HG02623 (cell line): ENCODE measurements at regions not wholly inside any gene's neighbourhood (a gene's known extent, or its start where the extent isn't known, plus 50 kb on each side); places are given as distances from the start of the nearest gene placed in this dataset.
"Not testable (repeated sequence)": the region's sequence is repeated elsewhere in the genome, so short reads cannot be mapped to it uniquely, and the experiment has no call there.

Experiments
- ATAC-seq: cut with Tn5 transposase; IDR thresholded peaks from one replicate; pipeline ENCODE4 v1.9.1; 2021; ENCODE audit warnings: moderate library complexity; ENCODE audit not compliant: unreplicated experiment

GRCh38 chr15:87549860-87550259 is 706.7 kb downstream of the NTRK3 start:
- no peak for ATAC-seq

DNA sequence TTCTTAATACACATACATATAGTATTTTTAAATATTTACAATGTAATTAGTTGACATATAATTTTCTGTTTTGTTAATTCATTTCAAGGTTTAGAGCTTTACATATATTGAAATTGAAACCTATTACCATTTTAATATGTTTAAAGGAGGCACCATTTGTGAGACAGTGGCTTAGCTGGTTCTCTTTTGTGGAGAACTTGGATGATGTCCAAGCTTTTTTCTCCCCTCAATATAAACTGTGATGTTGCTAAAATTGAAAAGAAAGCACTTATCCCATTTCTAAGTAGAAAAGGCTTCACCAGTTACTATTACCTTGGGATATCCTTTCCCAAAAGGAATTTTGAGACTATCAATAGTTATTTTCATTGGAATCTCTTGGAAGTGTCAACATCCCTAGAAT is 707.2 kb downstream of the NTRK3 start:
- no peak for ATAC-seq

- not testable (repeated sequence) for ATAC-seq
Measured at GRCh38 chr15:87548590-87548989, 707.9 kb downstream of the NTRK3 start.

DNA sequence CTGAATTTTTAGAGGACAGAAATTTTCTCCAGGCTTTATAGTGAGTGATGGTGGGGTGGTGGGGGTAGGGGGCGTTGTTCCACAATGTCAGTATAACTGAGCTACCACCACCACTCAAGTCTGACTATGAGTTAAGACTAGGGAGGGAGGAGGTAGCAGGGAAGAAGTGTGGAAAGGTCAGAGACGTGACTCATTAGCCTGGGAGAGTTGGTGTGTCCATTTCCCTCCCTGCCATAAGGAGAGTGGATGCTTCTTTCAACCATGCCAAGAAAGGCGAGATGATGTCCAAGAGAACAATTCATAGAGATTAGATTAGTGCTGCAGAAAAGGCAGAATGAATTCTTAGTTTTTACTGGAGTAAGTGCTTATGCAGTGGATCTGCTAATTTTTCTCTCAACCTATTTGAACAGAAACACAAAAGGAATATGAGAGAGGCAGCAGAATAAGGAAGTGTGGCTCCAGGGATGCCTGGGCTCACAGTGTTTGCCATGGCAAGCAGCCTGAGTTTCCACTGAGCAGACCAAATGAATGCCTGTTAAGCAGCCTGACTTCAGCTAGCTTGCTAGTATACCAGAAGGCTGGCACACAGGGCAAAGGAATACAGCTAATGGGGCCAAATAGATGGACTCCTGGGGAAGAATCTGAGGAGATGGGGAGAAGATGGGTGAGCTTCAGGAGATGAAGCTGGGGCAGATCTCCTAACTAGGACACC is 708.9 kb downstream of the NTRK3 start:
- no peak for ATAC-seq

GRCh38 chr15:87538327-87538834 is 718.2 kb downstream of the NTRK3 start:
- ATAC-seq: no peak

DNA sequence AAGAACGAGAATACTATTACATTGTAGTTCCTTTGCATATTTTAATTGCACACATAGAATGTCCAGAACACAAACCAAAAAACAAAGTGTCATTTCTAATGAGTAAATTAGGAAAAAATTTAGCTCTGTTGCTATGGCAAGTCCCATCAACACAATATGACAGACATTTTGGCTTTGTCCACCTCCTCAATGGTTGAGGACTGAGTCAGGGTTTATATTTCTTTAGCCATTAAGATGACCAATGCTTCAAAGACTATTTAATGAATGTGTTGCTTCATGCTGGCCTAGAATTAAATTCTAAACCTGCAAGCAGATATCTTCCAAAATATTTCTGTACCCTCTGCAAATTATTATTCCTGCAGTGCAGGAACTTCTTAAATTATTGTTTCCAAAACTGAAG is 719.2 kb downstream of the NTRK3 start:
- ATAC-seq: no peak

DNA sequence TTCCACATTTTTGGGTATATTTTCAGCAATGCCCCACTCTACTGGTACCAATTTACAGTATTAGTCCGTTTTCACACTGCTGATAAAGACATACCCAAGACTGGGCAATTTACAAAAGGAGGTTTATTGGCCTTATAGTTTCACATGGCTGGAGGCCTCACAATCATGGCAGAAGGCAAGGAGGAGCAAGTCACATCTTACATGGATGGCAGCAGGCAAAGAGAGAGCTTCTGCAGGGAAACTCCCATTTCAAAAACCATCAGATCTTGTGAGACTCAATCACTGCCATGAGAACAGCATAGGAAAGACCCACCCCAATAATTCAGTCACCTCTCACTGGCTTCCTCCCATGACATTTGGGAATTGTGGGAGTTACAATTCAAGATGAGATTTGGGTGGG is 722.9 kb downstream of the NTRK3 start:
- not testable (repeated sequence) for ATAC-seq

DNA sequence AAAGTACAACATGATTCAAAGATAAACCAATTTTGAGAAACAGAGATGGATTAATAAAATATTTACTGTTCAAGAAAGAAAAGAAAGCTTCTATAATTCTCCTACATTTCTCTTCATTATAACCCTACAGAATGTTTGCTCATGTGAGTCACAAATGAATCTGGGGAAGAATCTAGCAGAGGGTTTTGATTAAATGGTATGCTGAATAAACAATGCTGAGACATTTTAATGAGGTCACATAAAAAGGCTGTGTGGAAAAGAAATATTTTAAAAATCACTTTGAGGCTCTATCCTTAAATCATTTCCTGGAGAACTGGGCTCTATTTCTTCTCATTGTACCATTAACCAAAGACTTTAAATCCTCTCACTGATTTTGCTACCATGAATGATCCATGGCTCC is 727.7 kb downstream of the NTRK3 start:
- ATAC-seq: no peak

DNA sequence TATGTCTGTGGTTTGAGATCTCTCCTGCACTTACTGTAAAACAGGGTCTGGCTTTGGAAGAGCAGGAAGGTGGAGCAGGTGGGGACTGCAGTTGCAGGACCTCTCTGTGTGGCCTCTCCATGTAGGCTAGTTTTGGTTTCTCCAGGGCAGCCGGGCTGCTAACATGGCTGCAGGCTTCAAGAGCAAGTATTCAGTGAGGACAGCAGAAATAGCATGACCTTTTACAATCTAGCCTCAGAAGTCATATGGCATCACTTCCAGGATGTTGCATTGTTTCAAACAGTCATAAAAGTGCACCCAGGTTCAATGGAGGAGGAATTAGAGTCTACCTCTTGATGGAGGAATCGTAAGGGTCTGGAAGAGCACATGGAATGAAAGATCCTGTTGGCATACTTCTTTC is 728.7 kb downstream of the NTRK3 start:
- no peak for ATAC-seq

DNA sequence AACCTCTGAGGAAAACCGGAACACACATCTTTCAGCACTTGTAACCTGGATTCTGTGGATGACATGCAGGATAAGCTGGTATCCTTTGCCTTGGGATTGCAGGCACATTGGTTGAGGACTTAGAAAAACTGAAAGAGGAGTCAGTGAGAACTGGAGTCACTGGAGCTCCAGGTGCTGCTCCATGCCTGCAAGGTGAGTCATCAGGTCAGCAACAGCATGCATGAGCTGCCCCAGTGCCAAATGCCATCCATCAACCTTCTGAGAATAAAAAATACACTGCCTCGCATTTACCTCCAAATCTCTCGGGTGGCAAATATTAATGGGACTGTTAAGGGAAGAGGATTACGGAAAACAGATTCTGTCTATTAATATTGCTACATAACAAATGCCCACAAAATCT is 729.1 kb downstream of the NTRK3 start:
- no peak for ATAC-seq

GRCh38 chr15:87523516-87523915 is 733.0 kb downstream of the NTRK3 start:
- ATAC-seq: no peak

- ATAC-seq: no peak
Measured at GRCh38 chr15:87522997-87523396, 733.5 kb downstream of the NTRK3 start.

GRCh38 chr15:87518957-87519356 is 737.6 kb downstream of the NTRK3 start:
- no peak for ATAC-seq

DNA sequence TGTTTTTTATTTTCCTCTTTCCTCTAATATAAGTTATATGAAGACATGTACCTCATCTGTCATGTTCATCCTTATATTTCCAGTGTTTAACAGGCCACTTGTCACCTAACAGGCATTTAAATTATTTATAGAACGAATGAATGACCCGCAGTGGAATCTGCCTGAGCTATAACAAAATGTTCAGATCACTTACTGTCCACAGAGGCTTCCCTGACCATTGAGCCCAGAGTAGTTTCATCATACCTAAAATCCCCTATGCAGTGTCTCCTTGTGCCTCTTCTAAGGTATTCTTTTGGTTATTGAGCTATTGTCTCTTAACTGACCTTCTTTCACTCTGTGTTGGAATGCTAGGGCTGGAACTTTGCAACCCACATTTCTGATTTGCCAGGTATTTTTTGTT is 748.5 kb downstream of the NTRK3 start:
- ATAC-seq: no peak

DNA sequence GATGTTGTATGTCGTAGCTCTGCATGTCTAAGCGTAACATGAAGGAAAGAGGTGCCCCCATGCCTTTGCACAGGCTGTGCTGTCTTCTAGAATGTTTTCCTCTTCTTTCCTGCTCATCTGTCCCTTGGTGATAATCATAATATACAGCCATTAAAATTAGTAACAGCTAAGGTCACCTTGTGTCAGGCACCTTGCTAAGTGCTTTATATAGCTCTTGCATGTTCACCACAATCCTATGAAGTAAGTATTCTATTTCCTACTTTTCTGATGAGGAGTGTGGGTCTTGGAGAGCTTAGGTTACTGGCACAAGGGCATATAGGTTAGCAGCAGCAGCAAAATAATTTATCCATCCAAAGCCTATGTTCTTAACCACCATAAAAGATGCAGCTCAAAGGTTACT is 754.4 kb downstream of the NTRK3 start:
- ATAC-seq: no peak

DNA sequence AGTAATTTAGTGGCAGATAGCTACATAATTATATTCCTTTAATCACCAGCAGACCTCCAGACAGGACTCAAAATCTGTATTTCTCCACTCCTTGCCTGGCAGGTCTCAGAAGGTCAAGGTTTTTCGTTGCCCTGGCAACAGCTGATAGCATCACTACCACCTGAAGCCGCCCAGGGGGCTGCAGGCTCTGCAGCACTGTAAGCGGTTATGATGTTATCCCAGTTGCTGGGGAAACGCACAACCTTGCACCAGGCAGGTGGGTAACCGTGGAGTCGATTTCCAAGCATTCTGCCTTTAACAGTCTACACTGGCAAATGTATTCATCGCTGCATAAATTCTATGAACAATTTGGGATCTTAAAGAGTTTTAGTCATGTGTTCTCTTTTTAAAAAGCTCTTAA is 756.3 kb downstream of the NTRK3 start:
- ATAC-seq: no peak

GRCh38 chr15:87498560-87498959 is 758.0 kb downstream of the NTRK3 start:
- ATAC-seq: no peak

GRCh38 chr15:87496795-87497194 is 759.7 kb downstream of the NTRK3 start:
- ATAC-seq: no peak

DNA sequence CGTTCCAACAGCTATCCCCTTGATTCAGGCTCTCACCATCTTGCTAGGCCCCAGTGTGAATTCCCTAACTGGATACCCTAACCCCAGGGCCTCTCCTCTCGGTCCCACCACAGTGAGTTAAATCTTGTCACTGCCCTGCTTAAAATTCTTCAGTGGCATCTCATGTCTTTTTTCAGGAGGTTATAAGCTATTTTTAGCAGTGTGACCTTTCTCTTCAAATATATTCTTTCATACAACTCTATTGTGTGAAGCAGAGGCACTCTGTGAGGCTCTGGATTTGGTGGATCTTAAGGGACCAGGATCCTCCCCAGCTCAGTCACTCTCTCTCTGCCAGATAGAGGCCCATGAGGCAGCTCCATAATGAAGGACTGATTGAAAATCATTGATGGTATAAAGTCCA is 760.4 kb downstream of the NTRK3 start:
- ATAC-seq: no peak

DNA sequence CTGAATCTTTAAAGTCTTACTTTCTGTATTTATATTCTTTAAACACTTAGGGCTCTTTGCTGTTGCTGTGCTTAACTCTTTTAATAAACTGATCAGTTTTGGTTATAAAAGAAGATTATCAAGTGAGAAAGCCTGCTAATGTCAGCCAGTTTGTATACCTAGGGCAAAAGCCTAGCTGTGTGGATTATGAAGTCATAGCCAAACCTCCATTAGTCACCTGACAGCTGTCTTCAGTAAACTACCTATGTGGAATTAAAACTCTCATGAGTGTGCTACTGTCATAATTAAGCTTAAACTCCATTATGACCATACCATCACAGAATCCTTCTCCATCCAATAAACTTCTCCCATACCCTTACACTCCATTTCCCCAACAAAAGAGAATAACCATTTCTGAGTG is 762.7 kb downstream of the NTRK3 start:
- no peak for ATAC-seq

- no peak for ATAC-seq
Measured at GRCh38 chr15:87492321-87492720, 764.2 kb downstream of the NTRK3 start.

GRCh38 chr15:87490666-87491065 is 765.9 kb downstream of the NTRK3 start:
- no peak for ATAC-seq
